ENCODE measurements at regions not wholly inside any gene's neighbourhood (a gene's known extent, or its start where the extent isn't known, plus 50 kb on each side); places are given as distances from the start of the nearest gene placed in this dataset.

DNA sequence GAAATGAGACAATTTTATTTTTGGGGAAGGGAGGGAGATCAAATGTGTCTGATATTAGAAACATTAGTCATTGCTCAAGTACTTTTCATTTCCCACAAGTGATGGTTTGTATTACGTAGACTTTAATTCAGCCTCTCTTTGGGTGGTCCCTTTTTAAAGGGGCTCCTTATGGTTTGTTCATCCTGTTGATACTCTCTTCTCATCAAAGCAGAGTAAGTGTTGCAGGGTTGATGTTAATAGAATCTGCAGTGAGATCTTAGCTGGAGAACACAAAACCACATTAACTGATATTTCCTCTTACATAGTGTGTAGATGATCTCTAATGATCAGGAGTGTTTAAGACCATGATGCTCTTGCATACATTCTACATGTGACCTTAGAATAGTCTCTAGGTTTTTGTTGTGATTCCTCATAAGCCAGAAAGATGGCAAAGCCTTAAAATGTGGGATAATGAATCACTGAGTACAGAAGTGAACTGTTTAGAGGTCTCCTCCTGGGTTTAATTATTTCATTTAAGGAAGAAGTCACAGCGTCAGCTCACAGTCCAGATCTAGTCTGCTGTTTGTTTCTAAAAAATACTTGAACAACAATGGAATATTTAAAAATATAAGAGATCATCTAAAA lies 87.4 kb upstream of the PTPRR start:
- POLR2A ChIA-PET, result no interaction called here
- no peaks in the 10 kb centered on the region for H3K9me3 Mint-ChIP-seq (ENCODE audit: insufficient read depth)
- no peaks in the 10 kb centered on the region for H3K36me3 Mint-ChIP-seq (ENCODE audit: low read depth)
- H3K27ac Mint-ChIP-seq, result no peak overlapping the region
- no peak overlapping the region for H3K4me3 Mint-ChIP-seq
- no peak for ATAC-seq
- no peaks in the 10 kb centered on the region for H3K27me3 Mint-ChIP-seq (ENCODE audit: low read depth)
- CTCF ChIA-PET, result no interaction called here
- no peak for DNase-seq
- no peaks in the 10 kb centered on the region for H3K4me1 Mint-ChIP-seq (ENCODE audit: low read depth)

DNA sequence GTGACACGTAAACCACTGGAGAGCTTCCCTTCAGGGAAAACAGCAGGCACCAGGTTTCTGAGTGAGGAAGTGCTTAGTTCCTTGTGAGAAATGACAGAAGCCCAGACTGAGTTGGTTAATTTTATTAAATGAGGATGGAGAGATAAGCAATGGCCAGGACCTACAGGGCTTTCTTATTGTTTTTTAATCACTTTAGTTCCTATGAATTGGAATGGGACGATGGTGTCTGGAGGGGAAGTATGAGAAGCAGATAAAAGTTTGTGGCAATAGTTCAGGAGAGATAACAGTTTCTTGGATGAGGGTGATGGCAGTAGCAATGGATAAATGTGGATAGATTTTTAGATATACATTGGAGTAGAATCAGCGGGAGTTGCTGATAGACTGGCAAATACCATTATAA lies 86.5 kb upstream of the PTPRR start:
- ChIA-PET POLR2A (no interaction called here), CTCF (no interaction called here)
- Mint-ChIP-seq H3K4me1 (ENCODE audit: low read depth) (no peaks in the 10 kb centered on the region), H3K9me3 (ENCODE audit: insufficient read depth) (no peaks in the 10 kb centered on the region), H3K36me3 (ENCODE audit: low read depth) (no peaks in the 10 kb centered on the region), H3K27me3 (ENCODE audit: low read depth) (no peaks in the 10 kb centered on the region), H3K4me3 (no peak overlapping the region), H3K27ac (no peak overlapping the region)
- DNase-seq (no peak), ATAC-seq (no peak)

DNA sequence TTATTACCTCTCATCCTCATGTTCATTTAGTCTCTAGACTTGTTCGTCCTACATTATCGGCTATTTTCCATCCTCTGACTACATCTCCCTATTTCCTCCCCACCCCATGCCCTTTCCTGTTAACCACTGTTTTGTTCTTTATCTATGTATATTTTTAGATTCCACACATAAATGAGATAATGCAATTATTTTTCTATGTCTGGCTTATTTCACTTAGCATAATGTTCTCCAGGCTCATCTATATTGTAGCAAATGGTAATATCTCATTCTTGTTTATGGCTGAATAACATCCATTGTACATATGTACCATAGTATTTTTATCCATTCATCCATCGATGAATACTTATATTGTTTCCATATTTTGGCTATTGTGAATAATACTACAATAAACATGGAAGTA lies 84.6 kb upstream of the PTPRR start:
- no peaks in the 10 kb centered on the region for H3K9me3 Mint-ChIP-seq (ENCODE audit: insufficient read depth)
- no peak for ATAC-seq
- ChIA-PET CTCF (no interaction called here), POLR2A (no interaction called here)
- no peaks in the 10 kb centered on the region for H3K4me1 Mint-ChIP-seq (ENCODE audit: low read depth)
- H3K4me3 Mint-ChIP-seq, result no peak overlapping the region
- H3K27me3 Mint-ChIP-seq (ENCODE audit: low read depth), result no peaks in the 10 kb centered on the region
- DNase-seq, result no peak
- no peaks in the 10 kb centered on the region for H3K36me3 Mint-ChIP-seq (ENCODE audit: low read depth)
- no peak overlapping the region for H3K27ac Mint-ChIP-seq

DNA sequence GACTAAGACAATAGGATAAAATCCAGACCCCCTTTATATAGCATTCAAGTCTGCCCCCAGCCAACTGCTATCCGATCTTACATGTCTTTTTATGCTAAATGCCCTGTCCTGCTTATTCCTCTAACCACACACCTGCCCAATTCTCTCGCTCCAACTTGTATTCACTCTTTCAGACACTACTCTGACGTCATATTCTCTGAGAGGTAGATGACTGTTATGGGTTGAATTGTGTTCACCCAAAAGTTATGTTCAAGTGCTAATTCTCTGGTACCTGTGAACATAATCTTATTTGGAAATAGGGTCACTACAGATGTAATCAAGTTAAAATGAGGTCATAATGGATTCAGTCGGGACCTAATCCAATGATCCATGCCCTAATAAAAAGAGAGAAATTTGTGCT lies 84.0 kb upstream of the PTPRR start:
- ATAC-seq, result no peak
- ChIA-PET CTCF (no interaction called here), POLR2A (no interaction called here)
- H3K27ac Mint-ChIP-seq, result no peak overlapping the region
- H3K4me1 Mint-ChIP-seq (ENCODE audit: low read depth), result no peaks in the 10 kb centered on the region
- H3K27me3 Mint-ChIP-seq (ENCODE audit: low read depth), result no peaks in the 10 kb centered on the region
- no peak overlapping the region for H3K4me3 Mint-ChIP-seq
- no peaks in the 10 kb centered on the region for H3K36me3 Mint-ChIP-seq (ENCODE audit: low read depth)
- no peak for DNase-seq
- no peaks in the 10 kb centered on the region for H3K9me3 Mint-ChIP-seq (ENCODE audit: insufficient read depth)

DNA sequence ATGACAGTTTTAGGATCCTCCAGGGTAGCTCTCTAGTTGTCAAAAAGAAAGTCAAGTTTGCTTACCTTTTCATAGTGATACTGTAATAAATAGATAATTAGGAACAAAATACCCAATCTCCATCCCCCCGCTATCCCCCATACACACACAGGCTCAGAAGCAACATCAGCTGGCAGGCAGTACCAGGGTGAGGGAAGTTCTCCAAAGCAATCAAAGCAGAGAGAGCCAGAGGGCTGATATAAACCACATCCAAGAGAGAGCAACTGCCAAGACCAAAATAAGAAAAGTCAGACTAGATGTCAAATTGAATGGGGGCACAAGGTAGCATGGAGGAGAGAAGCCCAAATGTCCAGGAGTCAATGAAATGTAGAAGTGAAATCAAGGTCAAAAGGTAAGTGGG lies 80.2 kb upstream of the PTPRR start:
- Mint-ChIP-seq H3K27me3 (ENCODE audit: low read depth) (no peaks in the 10 kb centered on the region), H3K36me3 (ENCODE audit: low read depth) (no peaks in the 10 kb centered on the region), H3K9me3 (ENCODE audit: insufficient read depth) (no peaks in the 10 kb centered on the region), H3K4me1 (ENCODE audit: low read depth) (no peaks in the 10 kb centered on the region), H3K4me3 (no peak overlapping the region), H3K27ac (no peak overlapping the region)
- DNase-seq, result no peak
- ChIA-PET POLR2A (no interaction called here), CTCF (no interaction called here)
- ATAC-seq, result no peak

DNA sequence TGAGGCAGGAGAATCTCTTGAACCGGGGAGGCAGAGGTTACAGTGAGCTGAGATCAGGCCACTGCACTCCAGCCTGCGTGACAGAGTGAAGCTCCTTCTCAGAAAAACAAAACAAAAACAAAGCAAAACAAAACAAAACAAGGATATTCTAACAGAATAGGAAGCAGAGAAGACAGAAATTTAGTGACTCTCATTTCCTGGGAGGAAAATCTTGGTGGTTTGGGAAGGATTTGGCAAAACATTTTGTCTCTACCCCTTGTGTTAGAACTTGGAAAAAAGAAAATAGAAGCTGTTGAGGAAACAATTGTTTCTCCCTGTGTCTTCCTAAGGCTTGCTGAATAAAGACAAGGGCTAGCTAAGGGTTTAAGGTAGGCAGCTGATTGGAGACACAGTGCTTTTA lies 79.7 kb upstream of the PTPRR start:
- Mint-ChIP-seq H3K4me3 (no peak overlapping the region), H3K36me3 (ENCODE audit: low read depth) (no peaks in the 10 kb centered on the region), H3K4me1 (ENCODE audit: low read depth) (no peaks in the 10 kb centered on the region), H3K9me3 (ENCODE audit: insufficient read depth) (no peaks in the 10 kb centered on the region), H3K27ac (no peak overlapping the region), H3K27me3 (ENCODE audit: low read depth) (no peaks in the 10 kb centered on the region)
- ChIA-PET POLR2A (no interaction called here), CTCF (no interaction called here)
- ATAC-seq (no peak), DNase-seq (no peak)

DNA sequence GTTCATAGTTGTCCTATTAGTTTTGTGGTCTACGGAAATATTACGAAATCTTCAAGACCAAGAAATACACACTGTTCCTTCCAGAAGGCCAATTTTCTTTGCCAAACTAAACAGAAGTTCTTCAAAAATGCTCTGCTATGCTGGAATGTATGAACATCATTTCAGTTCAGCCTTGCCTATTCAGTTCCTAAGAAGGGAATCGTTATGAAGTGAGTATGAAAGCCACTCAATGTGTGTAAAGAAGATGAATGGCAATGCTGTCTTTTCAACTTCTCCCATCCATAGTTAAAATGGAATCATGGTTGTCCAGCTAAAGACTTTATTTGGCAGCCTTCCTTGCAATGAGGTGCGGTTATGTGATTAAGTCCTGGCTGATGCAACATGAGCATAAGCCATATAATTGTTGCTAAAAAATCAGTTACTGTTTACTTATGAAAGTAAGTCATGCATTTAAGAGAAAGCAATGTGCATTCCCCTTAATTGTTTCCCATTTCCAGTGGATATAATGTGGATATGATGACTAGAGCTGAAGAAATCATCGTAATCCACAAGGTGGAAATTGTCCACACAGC lies 73.8 kb upstream of the PTPRR start:
- no peaks in the 10 kb centered on the region for H3K9me3 Mint-ChIP-seq (ENCODE audit: insufficient read depth)
- DNase-seq (no peak), ATAC-seq (no peak)
- no peak overlapping the region for H3K27ac Mint-ChIP-seq
- H3K4me1 Mint-ChIP-seq (ENCODE audit: low read depth), result no peaks in the 10 kb centered on the region
- H3K36me3 Mint-ChIP-seq (ENCODE audit: low read depth), result no peaks in the 10 kb centered on the region
- no peak overlapping the region for H3K4me3 Mint-ChIP-seq
- CTCF ChIA-PET, result no interaction called here
- H3K27me3 Mint-ChIP-seq (ENCODE audit: low read depth), result no peaks in the 10 kb centered on the region
- POLR2A ChIA-PET, result no interaction called here

DNA sequence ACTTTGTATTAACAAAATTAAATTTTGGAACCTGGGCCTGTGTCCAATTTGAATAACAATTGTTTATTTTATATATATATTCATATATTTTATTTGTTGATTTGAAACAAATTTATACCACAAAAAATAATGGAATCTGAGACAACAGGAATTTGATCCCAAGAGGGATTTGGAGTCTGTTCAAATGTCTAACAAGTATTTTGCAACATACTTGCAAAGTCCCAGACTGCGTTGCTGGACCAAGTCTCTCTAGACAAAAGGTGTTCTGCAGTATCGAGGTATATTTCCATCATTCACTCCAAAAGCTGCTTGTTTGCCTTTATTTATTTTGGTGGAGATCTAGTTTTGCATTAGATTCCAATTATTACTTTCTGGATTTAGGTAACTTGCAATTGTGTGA lies 68.7 kb upstream of the PTPRR start:
- H3K9me3 Mint-ChIP-seq (ENCODE audit: insufficient read depth), result no peaks in the 10 kb centered on the region
- H3K27ac Mint-ChIP-seq, result no peak overlapping the region
- no peaks in the 10 kb centered on the region for H3K27me3 Mint-ChIP-seq (ENCODE audit: low read depth)
- DNase-seq, result no peak
- no peaks in the 10 kb centered on the region for H3K4me1 Mint-ChIP-seq (ENCODE audit: low read depth)
- POLR2A ChIA-PET, result no interaction called here
- ATAC-seq, result no peak
- CTCF ChIA-PET, result no interaction called here
- no peak overlapping the region for H3K4me3 Mint-ChIP-seq
- no peaks in the 10 kb centered on the region for H3K36me3 Mint-ChIP-seq (ENCODE audit: low read depth)

DNA sequence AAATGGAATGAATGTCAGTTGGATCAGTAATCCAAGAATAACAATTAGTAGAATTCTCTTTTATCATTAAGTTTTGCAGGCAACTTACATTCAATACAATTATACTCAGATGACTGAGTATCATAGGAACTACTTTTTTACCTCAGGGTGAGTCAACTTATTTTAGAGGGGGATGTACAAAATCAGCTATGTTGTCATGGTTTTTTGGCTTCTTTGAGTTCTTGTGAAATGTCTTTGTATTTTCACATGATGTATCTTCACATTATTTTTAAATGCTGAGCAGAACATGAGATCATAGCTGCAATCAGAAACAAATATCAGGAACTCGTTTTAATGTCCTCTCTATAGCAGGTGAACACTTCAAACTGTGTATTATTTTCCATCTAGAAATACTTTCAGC lies 65.3 kb upstream of the PTPRR start:
- no peaks in the 10 kb centered on the region for H3K4me1 Mint-ChIP-seq (ENCODE audit: low read depth)
- no peaks in the 10 kb centered on the region for H3K9me3 Mint-ChIP-seq (ENCODE audit: insufficient read depth)
- DNase-seq (no peak), ATAC-seq (no peak)
- H3K4me3 Mint-ChIP-seq, result no peak overlapping the region
- no peak overlapping the region for H3K27ac Mint-ChIP-seq
- ChIA-PET CTCF (no interaction called here), POLR2A (no interaction called here)
- no peaks in the 10 kb centered on the region for H3K27me3 Mint-ChIP-seq (ENCODE audit: low read depth)
- H3K36me3 Mint-ChIP-seq (ENCODE audit: low read depth), result no peaks in the 10 kb centered on the region

DNA sequence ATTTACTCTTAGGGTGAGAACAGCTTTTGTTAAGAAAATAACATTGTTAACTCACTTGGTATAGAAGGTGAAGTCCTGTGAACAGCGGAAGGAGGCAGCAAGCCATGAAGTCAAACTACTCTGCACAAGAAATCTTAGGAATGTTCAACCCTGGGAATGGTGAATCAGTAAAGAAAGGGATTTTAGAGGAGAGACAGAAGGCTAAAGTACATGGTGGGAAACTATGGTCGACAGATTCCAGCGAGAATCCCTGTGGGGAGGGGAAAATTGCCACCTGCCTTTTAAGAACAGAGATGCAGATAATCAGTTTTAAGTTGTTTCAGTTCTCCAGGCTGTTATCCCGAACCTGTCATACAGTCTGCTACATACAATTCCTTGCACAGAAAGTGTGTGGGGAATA lies 63.2 kb upstream of the PTPRR start:
- H3K4me3 Mint-ChIP-seq, result no peak overlapping the region
- no peaks in the 10 kb centered on the region for H3K4me1 Mint-ChIP-seq (ENCODE audit: low read depth)
- H3K27ac Mint-ChIP-seq, result no peak overlapping the region
- DNase-seq (no peak), ATAC-seq (no peak)
- ChIA-PET POLR2A (no interaction called here), CTCF (no interaction called here)
- H3K27me3 Mint-ChIP-seq (ENCODE audit: low read depth), result no peaks in the 10 kb centered on the region
- no peaks in the 10 kb centered on the region for H3K36me3 Mint-ChIP-seq (ENCODE audit: low read depth)
- no peaks in the 10 kb centered on the region for H3K9me3 Mint-ChIP-seq (ENCODE audit: insufficient read depth)

DNA sequence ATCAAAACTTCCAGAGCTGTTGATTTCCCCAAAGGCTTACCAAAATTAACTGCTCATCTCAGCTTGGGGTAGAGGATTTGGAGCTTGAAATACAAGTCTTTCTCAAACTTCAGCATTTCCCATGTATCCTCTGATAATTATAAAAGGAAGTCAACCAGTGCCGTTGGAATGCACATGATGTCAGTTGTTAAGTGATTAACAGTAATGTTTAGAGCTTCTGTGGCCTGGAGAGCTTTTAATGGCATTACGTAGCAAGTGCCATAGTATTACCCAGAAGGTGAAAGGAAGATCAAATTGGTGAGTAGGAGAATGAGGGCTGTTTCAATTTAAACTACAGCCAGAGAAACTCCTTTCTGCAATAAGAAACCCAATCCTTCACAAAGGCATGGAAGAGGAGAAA lies 62.5 kb upstream of the PTPRR start:
- Mint-ChIP-seq H3K4me3 (no peak overlapping the region), H3K36me3 (ENCODE audit: low read depth) (no peaks in the 10 kb centered on the region), H3K9me3 (ENCODE audit: insufficient read depth) (no peaks in the 10 kb centered on the region), H3K27ac (no peak overlapping the region), H3K4me1 (ENCODE audit: low read depth) (no peaks in the 10 kb centered on the region), H3K27me3 (ENCODE audit: low read depth) (no peaks in the 10 kb centered on the region)
- CTCF ChIA-PET, result no interaction called here
- POLR2A ChIA-PET, result no interaction called here
- ATAC-seq (no peak), DNase-seq (no peak)

DNA sequence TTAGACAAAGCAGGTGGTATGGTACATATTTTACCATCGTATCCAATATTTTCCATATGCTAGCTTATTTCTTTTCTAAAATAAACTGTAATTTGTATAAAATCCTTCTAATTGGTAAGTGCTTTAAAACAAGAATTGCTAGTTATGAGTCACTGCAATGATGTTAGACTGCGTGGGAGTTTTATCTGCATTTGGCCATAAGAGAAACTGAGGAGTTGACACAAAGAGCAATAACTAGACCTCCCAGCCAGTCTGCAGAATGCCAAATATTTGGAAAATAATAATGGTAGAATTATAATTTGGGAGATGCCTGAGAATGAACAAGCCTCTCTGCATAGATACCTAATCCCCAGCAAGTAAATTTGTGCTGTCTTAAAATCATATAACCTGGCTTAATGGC lies 61.7 kb upstream of the PTPRR start:
- ATAC-seq (no peak), DNase-seq (no peak)
- no peaks in the 10 kb centered on the region for H3K9me3 Mint-ChIP-seq (ENCODE audit: insufficient read depth)
- no peak overlapping the region for H3K4me3 Mint-ChIP-seq
- no peak overlapping the region for H3K27ac Mint-ChIP-seq
- no peaks in the 10 kb centered on the region for H3K36me3 Mint-ChIP-seq (ENCODE audit: low read depth)
- no peaks in the 10 kb centered on the region for H3K27me3 Mint-ChIP-seq (ENCODE audit: low read depth)
- ChIA-PET CTCF (no interaction called here), POLR2A (no interaction called here)
- no peaks in the 10 kb centered on the region for H3K4me1 Mint-ChIP-seq (ENCODE audit: low read depth)

DNA sequence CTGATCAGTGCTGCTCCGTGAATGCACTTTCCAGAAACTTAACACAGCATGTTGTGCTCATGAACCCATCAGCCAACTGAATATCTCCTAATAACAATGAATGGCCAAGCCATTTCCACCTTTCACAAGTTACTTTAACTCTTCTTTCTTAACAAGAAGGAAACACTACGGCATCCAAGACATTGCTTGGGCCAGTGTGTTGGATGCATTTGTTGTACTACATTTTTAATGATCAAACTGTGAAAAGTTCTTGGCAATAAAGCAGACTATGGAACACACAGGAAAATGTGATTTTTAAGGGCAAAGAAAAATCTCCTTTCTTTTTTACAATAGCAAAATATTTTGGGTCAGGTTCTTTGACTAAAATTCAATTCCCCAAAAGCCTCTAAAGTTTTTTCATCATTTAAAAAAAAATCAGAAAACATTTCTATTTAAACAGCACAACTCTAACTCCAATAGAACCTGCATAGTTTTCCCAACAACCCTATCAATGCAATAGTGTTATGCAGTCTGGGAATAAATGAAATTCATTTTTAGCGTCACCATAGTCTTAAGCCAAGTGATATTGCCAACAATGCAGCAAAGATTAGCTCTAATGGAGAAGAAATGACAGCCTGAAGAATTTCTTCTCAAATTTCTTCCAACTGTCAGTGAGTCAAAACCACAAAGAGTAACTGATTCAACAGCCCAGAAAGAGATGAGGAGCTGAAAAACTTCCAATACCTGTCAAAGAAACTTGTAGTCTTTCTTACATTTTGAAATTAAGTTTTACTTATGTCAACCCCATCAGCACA lies 50.7 kb upstream of the PTPRR start:
- CTCF ChIA-PET, result no interaction called here
- POLR2A ChIA-PET, result no interaction called here
- no peaks in the 10 kb centered on the region for H3K36me3 Mint-ChIP-seq (ENCODE audit: low read depth)

More for the DNA sequence above, 50.7 kb upstream of the PTPRR start:
- Mint-ChIP-seq H3K27me3 (ENCODE audit: low read depth) (no peaks in the 10 kb centered on the region), H3K9me3 (ENCODE audit: insufficient read depth) (no peaks in the 10 kb centered on the region), H3K4me3 (no peak overlapping the region), H3K27ac (no peak overlapping the region), H3K4me1 (ENCODE audit: low read depth) (no peaks in the 10 kb centered on the region)
- ATAC-seq, result no peak
- no peak for DNase-seq
